ENCODE measurements at regions not wholly inside any gene's neighbourhood (a gene's known extent, or its start where the extent isn't known, plus 50 kb on each side); places are given as distances from the start of the nearest gene placed in this dataset.

- intact Hi-C loops (cut with micrococcal nuclease), result no loop called here
- no peak for ATAC-seq (ENCODE audit: low read depth)
- no peak for TF ChIP-seq CTCF (IDR thresholded peaks at IDR 0.05)
- CTCF ChIA-PET, result no interaction called here
- POLR2A ChIA-PET, result interaction anchor here (0.6 kb wide), 1 partner anchor 299 kb away, joined by 9 read pairs; no protein-coding TSS in a partner anchor
- H3K4me3 Mint-ChIP-seq, result no peak overlapping the region
- DNase-seq, result no peak
- H3K27ac Mint-ChIP-seq, result no peak overlapping the region
- H3K27me3 Mint-ChIP-seq, result no peaks in the 10 kb centered on the region
- H3K36me3 Mint-ChIP-seq (ENCODE audit: low read depth), result no peaks in the 10 kb centered on the region
- H3K9me3 Mint-ChIP-seq, result no peaks in the 10 kb centered on the region
- H3K4me1 Mint-ChIP-seq, result peaks cover 14% of the 10 kb centered on the region
These were observed 548.4 kb upstream of the ZNF608 start for GRCh38 chr5:125294844-125295243.

- peaks cover 14% of the 10 kb centered on the region for H3K4me1 Mint-ChIP-seq
- H3K27ac Mint-ChIP-seq, result no peak overlapping the region
- TF ChIP-seq CTCF (IDR thresholded peaks at IDR 0.05), result no peak
- no peak overlapping the region for H3K4me3 Mint-ChIP-seq
- ChIA-PET CTCF (no interaction called here), POLR2A (interaction anchor here (0.6 to 0.7 kb wide), 2 partner anchors 36 to 299 kb away, joined by 3 to 9 read pairs; no protein-coding TSS in a partner anchor)
- H3K9me3 Mint-ChIP-seq, result no peaks in the 10 kb centered on the region
- no peaks in the 10 kb centered on the region for H3K27me3 Mint-ChIP-seq
- no peaks in the 10 kb centered on the region for H3K36me3 Mint-ChIP-seq (ENCODE audit: low read depth)
- DNase-seq (no peak), ATAC-seq (ENCODE audit: low read depth) (no peak)
- intact Hi-C loops (cut with micrococcal nuclease), result no loop called here
These were observed 549.0 kb upstream of the ZNF608 start for GRCh38 chr5:125295405-125295872.

- Mint-ChIP-seq H3K9me3 (no peaks in the 10 kb centered on the region), H3K27me3 (no peaks in the 10 kb centered on the region), H3K36me3 (ENCODE audit: low read depth) (no peaks in the 10 kb centered on the region), H3K4me3 (no peak overlapping the region), H3K27ac (no peak overlapping the region), H3K4me1 (no peaks in the 10 kb centered on the region)
- intact Hi-C loops (cut with micrococcal nuclease), result no loop called here
- no peak for TF ChIP-seq CTCF (IDR thresholded peaks at IDR 0.05)
- CTCF ChIA-PET, result no interaction called here
- DNase-seq (no peak), ATAC-seq (ENCODE audit: low read depth) (no peak)
- POLR2A ChIA-PET, result interaction anchor here (0.7 kb wide), 1 partner anchor 550 kb away, joined by 3 read pairs; no protein-coding TSS in a partner anchor
These were observed 551.8 kb upstream of the ZNF608 start for GRCh38 chr5:125298258-125298657.

GRCh38 chr5:125298746-125299379 is 552.4 kb upstream of the ZNF608 start:
- no peaks in the 10 kb centered on the region for H3K36me3 Mint-ChIP-seq (ENCODE audit: low read depth)
- DNase-seq, result no peak
- no peak overlapping the region for H3K4me3 Mint-ChIP-seq
- no peaks in the 10 kb centered on the region for H3K27me3 Mint-ChIP-seq
- CTCF ChIA-PET, result no interaction called here
- H3K4me1 Mint-ChIP-seq, result no peaks in the 10 kb centered on the region
- H3K27ac Mint-ChIP-seq, result no peak overlapping the region
- POLR2A ChIA-PET, result no interaction called here
- intact Hi-C loops (cut with micrococcal nuclease), result no loop called here
- ATAC-seq (ENCODE audit: low read depth), result no peak
- no peaks in the 10 kb centered on the region for H3K9me3 Mint-ChIP-seq
- no peak for TF ChIP-seq CTCF (IDR thresholded peaks at IDR 0.05)

GRCh38 chr5:125301711-125302110 is 555.3 kb upstream of the ZNF608 start:
- H3K9me3 Mint-ChIP-seq, result peaks cover 2% of the 10 kb centered on the region
- H3K36me3 Mint-ChIP-seq (ENCODE audit: low read depth), result no peaks in the 10 kb centered on the region
- ChIA-PET POLR2A (no interaction called here), CTCF (no interaction called here)
- intact Hi-C loops (cut with micrococcal nuclease), result no loop called here
- no peak for TF ChIP-seq CTCF (IDR thresholded peaks at IDR 0.05)
- no peak for ATAC-seq (ENCODE audit: low read depth)
- no peaks in the 10 kb centered on the region for H3K27me3 Mint-ChIP-seq
- no peaks in the 10 kb centered on the region for H3K4me1 Mint-ChIP-seq
- H3K27ac Mint-ChIP-seq, result no peak overlapping the region
- no peak overlapping the region for H3K4me3 Mint-ChIP-seq
- DNase-seq, result no peak
